Uterus (tissue), 3 donors: ENCODE measurements at regions not wholly inside any gene's neighbourhood (a gene's known extent, or its start where the extent isn't known, plus 50 kb on each side); places are given as distances from the start of the nearest gene placed in this dataset.

Source experiments
- DNase-seq, 2 donors: peaks; one replicate each; pipeline ENCODE4 v3.0.0-alpha.2; 2019 to 2020
- H3K27ac ChIP-seq, 2 donors: fragments of 200-600 bp; sonication (generic); 1 replicate in 1 of 2; 2 replicates in 1 of 2; pipeline ENCODE4 v1.5.1; 2016 to 2018
- H3K27me3 ChIP-seq, 2 donors: fragments of 200-600 bp; sonication (generic); one replicate each; pipeline ENCODE4 v1.5.1; 2018 to 2019; ENCODE audit warnings: control low read depth in 1 of 2
- H3K36me3 ChIP-seq, 2 donors: fragments of 200-600 bp; sonication (generic); one replicate each; pipeline ENCODE4 v1.5.1; 2019; ENCODE audit warnings: control low read depth in 1 of 2
- H3K4me1 ChIP-seq, 2 donors: fragments of 200-600 bp; sonication (generic); one replicate each; pipeline ENCODE4 v1.5.1; 2018 to 2019; ENCODE audit warnings: control low read depth in 1 of 2
- H3K4me3 ChIP-seq, 2 donors: fragments of 200-600 bp; sonication (generic); 1 replicate in 1 of 2; 2 replicates in 1 of 2; pipeline ENCODE4 v1.5.1; 2018 to 2019; ENCODE audit warnings: mild to moderate bottlenecking in 1 of 2
- H3K9me3 ChIP-seq, 2 donors: fragments of 200-600 bp; sonication (generic); one replicate each; pipeline ENCODE4 v1.5.1; 2019; ENCODE audit warnings: control low read depth in 1 of 2
- CTCF ChIP-seq, 4 experiments: fragments of 200-600 bp in 2 of 4; fragments of 450-650 bp in 2 of 4; sonication (generic) in 2 of 4; IDR thresholded peaks; one replicate each; pipeline ENCODE4 v1.5.1; 2016 to 2019; ENCODE audit warnings: antibody characterized with exemption in 4 of 4, mild to moderate bottlenecking in 2 of 4, moderate library complexity in 1 of 4
- POLR2A ChIP-seq, 2 donors: fragments of 450-650 bp; IDR thresholded peaks; one replicate each; pipeline ENCODE4 v1.6.1; 2016; ENCODE audit warnings: antibody characterized with exemption in 2 of 2, mild to moderate bottlenecking in 1 of 2, moderate library complexity in 1 of 2
- intact Hi-C: fragments of 100-400 bp; cut with DNase I; formaldehyde crosslinking; loops from one replicate; pipeline ENCODE4 v1.15.1; 2023; ENCODE audit warnings: low total_unique reads
- donor health status: DM: yes; HTN: yes; CAD: no.

- intact Hi-C loops: no loop called here
- TF ChIP-seq CTCF (IDR thresholded peaks at IDR 0.05): no peak
- TF ChIP-seq POLR2A (IDR thresholded peaks at IDR 0.05): no peak
- Histone ChIP-seq H3K27me3 (no peaks in the 10 kb centered on the region), H3K4me3 (no peak overlapping the region), H3K9me3 (no peaks in the 10 kb centered on the region), H3K36me3 (no peaks in the 10 kb centered on the region), H3K27ac (no peak overlapping the region), H3K4me1 (no peaks in the 10 kb centered on the region)
- DNase-seq: no peak
Observed at GRCh38 chr5:8528106-8528505, 659.2 kb downstream of the MTRR start.

- H3K27me3 ChIP-seq: no peaks in the 10 kb centered on the region
- no peak for DNase-seq
- no peaks in the 10 kb centered on the region for H3K36me3 ChIP-seq
- no peak overlapping the region for H3K4me3 ChIP-seq
- no peaks in the 10 kb centered on the region for H3K4me1 ChIP-seq
- H3K9me3 ChIP-seq: no peaks in the 10 kb centered on the region
- no peak overlapping the region for H3K27ac ChIP-seq
- intact Hi-C loops: no loop called here
- TF ChIP-seq CTCF (IDR thresholded peaks at IDR 0.05): no peak
- TF ChIP-seq POLR2A (IDR thresholded peaks at IDR 0.05): no peak
Observed at GRCh38 chr5:8538821-8539220, 669.9 kb downstream of the MTRR start.

- H3K4me3 ChIP-seq: no peak overlapping the region
- H3K27me3 ChIP-seq: no peaks in the 10 kb centered on the region
- intact Hi-C loops: no loop called here
- H3K9me3 ChIP-seq: no peaks in the 10 kb centered on the region
- no peak overlapping the region for H3K27ac ChIP-seq
- no peak for DNase-seq
- no peaks in the 10 kb centered on the region for H3K4me1 ChIP-seq
- no peak for TF ChIP-seq CTCF (IDR thresholded peaks at IDR 0.05)
- no peak for TF ChIP-seq POLR2A (IDR thresholded peaks at IDR 0.05)
- no peaks in the 10 kb centered on the region for H3K36me3 ChIP-seq
Observed at GRCh38 chr5:8540317-8540716, 671.4 kb downstream of the MTRR start.

- no peak overlapping the region for H3K27ac ChIP-seq
- TF ChIP-seq CTCF (IDR thresholded peaks at IDR 0.05): no peak
- TF ChIP-seq POLR2A (IDR thresholded peaks at IDR 0.05): no peak
- intact Hi-C loops: no loop called here
Observed at GRCh38 chr5:8550921-8551320, 682.0 kb downstream of the MTRR start.

GRCh38 chr5:8553364-8553763 lies 684.4 kb downstream of the MTRR start:
- H3K36me3 ChIP-seq: no peaks in the 10 kb centered on the region
- H3K27me3 ChIP-seq: no peaks in the 10 kb centered on the region
- H3K9me3 ChIP-seq: peaks cover 0 to 7% of the 10 kb centered on the region in 2 donors
- no peak for DNase-seq
- intact Hi-C loops: no loop called here
- no peak overlapping the region for H3K27ac ChIP-seq
- H3K4me1 ChIP-seq: no peaks in the 10 kb centered on the region
- no peak overlapping the region for H3K4me3 ChIP-seq
- TF ChIP-seq POLR2A (IDR thresholded peaks at IDR 0.05): no peak
- TF ChIP-seq CTCF (IDR thresholded peaks at IDR 0.05): no peak

More at GRCh38 chr5:8550921-8551320, 682.0 kb downstream of the MTRR start:
- Histone ChIP-seq H3K4me1 (no peaks in the 10 kb centered on the region), H3K27me3 (no peaks in the 10 kb centered on the region), H3K4me3 (no peak overlapping the region), H3K9me3 (peaks cover 0 to 7% of the 10 kb centered on the region in 2 donors), H3K36me3 (no peaks in the 10 kb centered on the region)
- DNase-seq: no peak
